Smooth muscle cell (in vitro differentiated cells): ENCODE measurements at regions not wholly inside any gene's neighbourhood (a gene's known extent, or its start where the extent isn't known, plus 50 kb on each side); places are given as distances from the start of the nearest gene placed in this dataset.

Experiments
- DNase-seq: peaks from one replicate; lab custom pipeline; 2025; ENCODE audit not compliant: unreplicated experiment; lab: John Stamatoyannopoulos, UW
- H2AFZ ChIP-seq: fragments of 200-600 bp; sonication (generic); 2 replicates; pipeline ENCODE4 v1.6.0; 2016; ENCODE audit warnings: antibody characterized with exemption, low read depth, mild to moderate bottlenecking
- H3F3A ChIP-seq: fragments of 200-600 bp; sonication (generic); 2 replicates; pipeline ENCODE4 v1.6.0; 2017; ENCODE audit warnings: antibody characterized with exemption, low read depth
- H3K27ac ChIP-seq: fragments of 200-600 bp; sonication (generic); 2 replicates; pipeline ENCODE4 v1.5.1; 2016; ENCODE audit warnings: low read depth, mild to moderate bottlenecking
- H3K27me3 ChIP-seq: fragments of 200-600 bp; sonication (generic); 2 replicates; pipeline ENCODE4 v1.6.1; 2016; ENCODE audit warnings: low read depth, mild to moderate bottlenecking
- H3K36me3 ChIP-seq: fragments of 200-600 bp; sonication (generic); 2 replicates; pipeline ENCODE4 v1.5.1; 2016; ENCODE audit warnings: low read depth
- H3K4me1 ChIP-seq: fragments of 200-600 bp; sonication (generic); 2 replicates; pipeline ENCODE4 v1.5.1; 2016; ENCODE audit warnings: low read depth
- H3K4me2 ChIP-seq: fragments of 200-600 bp; sonication (generic); 2 replicates; pipeline ENCODE4 v1.6.0; 2016; ENCODE audit warnings: mild to moderate bottlenecking
- H3K4me3 ChIP-seq: fragments of 200-600 bp; sonication (generic); 2 replicates; pipeline ENCODE4 v1.5.1; 2016; ENCODE audit warnings: mild to moderate bottlenecking
- H3K79me2 ChIP-seq: fragments of 200-600 bp; sonication (generic); 2 replicates; pipeline ENCODE4 v1.6.0; 2016; ENCODE audit warnings: low read depth, mild to moderate bottlenecking
- H3K9ac ChIP-seq: fragments of 200-600 bp; sonication (generic); 2 replicates; pipeline ENCODE4 v1.6.0; 2016; ENCODE audit warnings: low read depth
- H3K9me3 ChIP-seq: fragments of 200-600 bp; sonication (generic); replicated peaks from 2 replicates; pipeline ENCODE4 v1.5.1; 2016; ENCODE audit warnings: low read depth
- H4K20me1 ChIP-seq: fragments of 200-600 bp; sonication (generic); 2 replicates; pipeline ENCODE4 v1.6.0; 2016; ENCODE audit warnings: low read depth
- WGBS: methylation state at CpG from one replicate; pipeline ENCODE4 v1.1.7; 2016; ENCODE audit warnings: low lambda C conversion rate; 5-methylcytosine and 5-hydroxymethylcytosine counted together
- TF ChIP-seq, protein P1 (sequence below): fragments of 200-600 bp; sonication (generic); IDR thresholded peaks from 2 replicates; pipeline ENCODE4 v1.5.1; 2017; ENCODE audit warnings: borderline replicate concordance, mild to moderate bottlenecking, antibody characterized with exemption; ENCODE audit not compliant: insufficient read depth, poor library complexity, severe bottlenecking

DNA sequence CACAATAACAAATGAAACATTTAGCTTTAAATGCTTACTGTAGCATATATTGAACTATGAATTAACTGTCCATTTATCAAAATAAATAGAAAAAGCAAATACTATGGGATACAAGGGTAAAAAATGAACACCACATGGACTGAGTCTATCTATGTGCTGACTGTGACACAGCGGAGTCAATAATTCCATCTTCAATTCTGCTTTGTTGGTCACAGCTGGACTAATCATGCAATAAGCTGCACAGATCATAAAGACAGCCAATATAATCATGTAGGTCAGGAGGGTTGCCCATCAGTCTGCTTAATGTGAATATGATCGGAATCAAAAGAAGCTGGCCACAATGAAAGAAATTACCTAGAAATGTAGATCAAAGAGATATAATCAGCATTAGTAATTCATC lies 95.7 kb upstream of the FAM47A start:
- no peaks in the 10 kb centered on the region for H4K20me1 ChIP-seq
- TF ChIP-seq, protein P1, sequence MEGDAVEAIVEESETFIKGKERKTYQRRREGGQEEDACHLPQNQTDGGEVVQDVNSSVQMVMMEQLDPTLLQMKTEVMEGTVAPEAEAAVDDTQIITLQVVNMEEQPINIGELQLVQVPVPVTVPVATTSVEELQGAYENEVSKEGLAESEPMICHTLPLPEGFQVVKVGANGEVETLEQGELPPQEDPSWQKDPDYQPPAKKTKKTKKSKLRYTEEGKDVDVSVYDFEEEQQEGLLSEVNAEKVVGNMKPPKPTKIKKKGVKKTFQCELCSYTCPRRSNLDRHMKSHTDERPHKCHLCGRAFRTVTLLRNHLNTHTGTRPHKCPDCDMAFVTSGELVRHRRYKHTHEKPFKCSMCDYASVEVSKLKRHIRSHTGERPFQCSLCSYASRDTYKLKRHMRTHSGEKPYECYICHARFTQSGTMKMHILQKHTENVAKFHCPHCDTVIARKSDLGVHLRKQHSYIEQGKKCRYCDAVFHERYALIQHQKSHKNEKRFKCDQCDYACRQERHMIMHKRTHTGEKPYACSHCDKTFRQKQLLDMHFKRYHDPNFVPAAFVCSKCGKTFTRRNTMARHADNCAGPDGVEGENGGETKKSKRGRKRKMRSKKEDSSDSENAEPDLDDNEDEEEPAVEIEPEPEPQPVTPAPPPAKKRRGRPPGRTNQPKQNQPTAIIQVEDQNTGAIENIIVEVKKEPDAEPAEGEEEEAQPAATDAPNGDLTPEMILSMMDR = no peak
- H3K4me2 ChIP-seq = no peak overlapping the region
- H3F3A ChIP-seq = no peaks in the 10 kb centered on the region
- DNase-seq = no peak
- H3K9ac ChIP-seq = no peak overlapping the region
- no peak overlapping the region for H3K27ac ChIP-seq
- no peak overlapping the region for H3K4me3 ChIP-seq
- H2AFZ ChIP-seq = no peak overlapping the region
- H3K4me1 ChIP-seq = no peaks in the 10 kb centered on the region
- H3K9me3 ChIP-seq = no peaks in the 10 kb centered on the region
- H3K36me3 ChIP-seq = no peaks in the 10 kb centered on the region
- H3K79me2 ChIP-seq = no peaks in the 10 kb centered on the region
- WGBS = 95% methylated on average over 2 of the region's 2 CpGs
- no peaks in the 10 kb centered on the region for H3K27me3 ChIP-seq

DNA sequence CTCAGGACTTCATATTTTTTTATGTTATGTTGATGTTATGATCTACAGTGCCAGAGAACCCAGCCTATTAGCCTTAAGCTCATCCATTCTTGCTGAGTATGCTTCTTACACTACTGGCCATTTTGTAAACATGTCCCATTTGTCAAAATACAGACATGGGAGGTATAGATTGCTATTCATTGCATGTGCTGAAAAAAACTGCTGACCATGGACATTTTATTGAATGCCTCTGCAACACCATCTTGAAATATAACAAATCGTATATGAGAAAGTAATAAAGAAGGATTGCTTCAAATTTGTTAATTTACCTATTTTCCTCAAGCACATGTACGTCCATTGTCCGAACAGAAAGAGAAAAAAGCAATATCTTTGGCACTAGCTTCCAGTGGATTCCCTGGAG lies 91.5 kb upstream of the FAM47A start:
- Histone ChIP-seq H3K36me3 (no peaks in the 10 kb centered on the region), H3K27me3 (no peaks in the 10 kb centered on the region), H3F3A (no peaks in the 10 kb centered on the region), H4K20me1 (no peaks in the 10 kb centered on the region), H2AFZ (no peak overlapping the region), H3K9ac (no peak overlapping the region), H3K27ac (no peak overlapping the region), H3K9me3 (no peaks in the 10 kb centered on the region), H3K4me1 (no peaks in the 10 kb centered on the region), H3K4me2 (no peak overlapping the region), H3K79me2 (no peaks in the 10 kb centered on the region), H3K4me3 (no peak overlapping the region)
- no peak for DNase-seq
- TF ChIP-seq, protein P1 = no peak
- 64% methylated on average over 3 of the region's 3 CpGs for WGBS

DNA sequence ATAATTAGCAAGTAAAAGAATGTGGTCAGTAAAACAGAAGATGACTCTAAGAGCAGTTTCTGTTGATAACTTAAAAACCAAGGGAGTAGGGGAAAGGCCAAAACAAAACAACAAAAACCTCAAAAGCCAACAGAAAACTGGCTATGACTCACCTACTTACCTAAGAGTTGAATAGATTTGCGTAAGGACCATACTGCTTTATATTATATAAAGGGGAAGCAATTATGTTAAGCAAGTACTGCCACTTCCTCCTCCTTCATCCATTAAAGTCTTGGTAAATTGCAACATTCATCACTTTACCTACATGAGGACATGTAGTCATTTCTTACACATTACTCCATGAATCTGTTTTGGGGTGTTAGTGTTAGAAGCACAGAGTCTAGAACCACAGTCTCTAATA lies 85.9 kb upstream of the FAM47A start:
- Histone ChIP-seq H3K9me3 (no peaks in the 10 kb centered on the region), H3K27ac (no peak overlapping the region), H3K4me3 (no peak overlapping the region), H3K9ac (no peak overlapping the region), H3K79me2 (no peaks in the 10 kb centered on the region), H3K4me1 (no peaks in the 10 kb centered on the region), H3K27me3 (no peaks in the 10 kb centered on the region), H3K4me2 (no peak overlapping the region), H2AFZ (no peak overlapping the region), H3F3A (no peaks in the 10 kb centered on the region), H3K36me3 (no peaks in the 10 kb centered on the region), H4K20me1 (no peaks in the 10 kb centered on the region)
- WGBS = 71% methylated on average over 1 of the region's 1 CpG
- TF ChIP-seq, protein P1 = no peak
- DNase-seq = no peak

DNA sequence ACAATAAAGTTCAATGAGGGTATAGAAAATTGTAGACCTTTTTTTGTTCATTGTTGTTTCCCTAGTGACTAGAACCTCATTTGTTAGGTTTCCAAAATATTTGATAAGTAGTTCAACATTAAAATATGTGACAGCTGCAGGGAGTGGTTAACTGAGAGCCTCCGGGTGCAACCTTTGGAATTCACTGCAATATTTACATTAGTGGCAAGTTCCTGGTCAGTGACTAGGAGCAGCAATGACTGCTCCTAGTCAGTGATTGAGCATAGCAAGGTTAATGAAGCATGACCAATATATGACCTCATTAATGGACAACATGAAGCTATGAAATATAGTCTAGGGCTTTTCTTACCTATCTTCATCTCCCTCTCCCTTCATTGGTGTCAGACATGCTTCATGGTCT lies 65.8 kb upstream of the FAM47A start:
- Histone ChIP-seq H2AFZ (no peak overlapping the region), H4K20me1 (no peaks in the 10 kb centered on the region), H3K9ac (no peak overlapping the region), H3K9me3 (no peaks in the 10 kb centered on the region), H3F3A (no peaks in the 10 kb centered on the region), H3K36me3 (no peaks in the 10 kb centered on the region), H3K79me2 (no peaks in the 10 kb centered on the region), H3K27me3 (no peaks in the 10 kb centered on the region), H3K4me2 (no peak overlapping the region), H3K4me1 (no peaks in the 10 kb centered on the region), H3K4me3 (no peak overlapping the region), H3K27ac (no peak overlapping the region)
- TF ChIP-seq, protein P1 = no peak
- DNase-seq = no peak
- 70% methylated on average over 1 of the region's 1 CpG for WGBS
